ENCODE measurements at regions not wholly inside any gene's neighbourhood (a gene's known extent, or its start where the extent isn't known, plus 50 kb on each side); places are given as distances from the start of the nearest gene placed in this dataset.

- TF ChIP-seq CTCF (IDR thresholded peaks at IDR 0.05), result no peak
- no peak for TF ChIP-seq EZH2 (IDR thresholded peaks at IDR 0.05; ENCODE audit: borderline replicate concordance, insufficient read depth, low read depth, low read length, poor library complexity, severe bottlenecking)
These were observed 186.7 kb upstream of the SLITRK2 start for GRCh38 chrX:145630806-145631435.

Measured in B cell (primary cell).